ENCODE measurements at regions not wholly inside any gene's neighbourhood (a gene's known extent, or its start where the extent isn't known, plus 50 kb on each side); places are given as distances from the start of the nearest gene placed in this dataset.

- Histone ChIP-seq H3K27ac (no peak overlapping the region), H3K4me3 (no peak overlapping the region), H3K4me1 (no peaks in the 10 kb centered on the region), H3K36me3 (ENCODE audit: insufficient read depth in 1 of 2, low read depth in 1 of 2) (no peaks in the 10 kb centered on the region), H3K27me3 (ENCODE audit: insufficient read depth in 3 of 3, low read length in 2 of 3) (no peaks in the 10 kb centered on the region), H3K9me3 (no peaks in the 10 kb centered on the region)
- 66 to 72% (median 71%) methylated on average over 4 of the region's 4 CpGs for WGBS, 3 donors
- intact Hi-C loops (cut with DNase I) = no loop called here
- no peak for DNase-seq
- TF ChIP-seq, protein P1, sequence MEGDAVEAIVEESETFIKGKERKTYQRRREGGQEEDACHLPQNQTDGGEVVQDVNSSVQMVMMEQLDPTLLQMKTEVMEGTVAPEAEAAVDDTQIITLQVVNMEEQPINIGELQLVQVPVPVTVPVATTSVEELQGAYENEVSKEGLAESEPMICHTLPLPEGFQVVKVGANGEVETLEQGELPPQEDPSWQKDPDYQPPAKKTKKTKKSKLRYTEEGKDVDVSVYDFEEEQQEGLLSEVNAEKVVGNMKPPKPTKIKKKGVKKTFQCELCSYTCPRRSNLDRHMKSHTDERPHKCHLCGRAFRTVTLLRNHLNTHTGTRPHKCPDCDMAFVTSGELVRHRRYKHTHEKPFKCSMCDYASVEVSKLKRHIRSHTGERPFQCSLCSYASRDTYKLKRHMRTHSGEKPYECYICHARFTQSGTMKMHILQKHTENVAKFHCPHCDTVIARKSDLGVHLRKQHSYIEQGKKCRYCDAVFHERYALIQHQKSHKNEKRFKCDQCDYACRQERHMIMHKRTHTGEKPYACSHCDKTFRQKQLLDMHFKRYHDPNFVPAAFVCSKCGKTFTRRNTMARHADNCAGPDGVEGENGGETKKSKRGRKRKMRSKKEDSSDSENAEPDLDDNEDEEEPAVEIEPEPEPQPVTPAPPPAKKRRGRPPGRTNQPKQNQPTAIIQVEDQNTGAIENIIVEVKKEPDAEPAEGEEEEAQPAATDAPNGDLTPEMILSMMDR (IDR thresholded peaks at IDR 0.05) = no peak
- no peak for ATAC-seq
Observed at GRCh38 chr5:112626715-112627114, 111.0 kb upstream of the APC start.

GRCh38 chr5:112628214-112628980, 109.3 kb upstream of the APC start:
- no peaks in the 10 kb centered on the region for H3K9me3 ChIP-seq
- no peak for ATAC-seq
- no peak overlapping the region for H3K4me3 ChIP-seq
- no peaks in the 10 kb centered on the region for H3K4me1 ChIP-seq
- no peaks in the 10 kb centered on the region for H3K27me3 ChIP-seq (ENCODE audit: insufficient read depth in 3 of 3, low read length in 2 of 3)
- 55 to 65% (median 55%) methylated on average over 6 of the region's 6 CpGs for WGBS, 3 donors
- TF ChIP-seq, protein P1 (IDR thresholded peaks at IDR 0.05) = no peak
- H3K36me3 ChIP-seq (ENCODE audit: insufficient read depth in 1 of 2, low read depth in 1 of 2) = no peaks in the 10 kb centered on the region
- DNase-seq = no peak
- no peak overlapping the region for H3K27ac ChIP-seq
- intact Hi-C loops (cut with DNase I) = no loop called here

GRCh38 chr5:112630246-112631009, 107.3 kb upstream of the APC start:
- DNase-seq (no peak), ATAC-seq (no peak)
- Histone ChIP-seq H3K27ac (no peak overlapping the region), H3K9me3 (no peaks in the 10 kb centered on the region), H3K27me3 (ENCODE audit: insufficient read depth in 3 of 3, low read length in 2 of 3) (no peaks in the 10 kb centered on the region), H3K36me3 (ENCODE audit: insufficient read depth in 1 of 2, low read depth in 1 of 2) (no peaks in the 10 kb centered on the region), H3K4me1 (peaks cover 13% of the 10 kb centered on the region), H3K4me3 (no peak overlapping the region)
- TF ChIP-seq, protein P1 (IDR thresholded peaks at IDR 0.05) = no peak
- 44 to 63% (median 47%) methylated on average over 3 of the region's 3 CpGs for WGBS, 3 donors
- intact Hi-C loops (cut with DNase I) = no loop called here

DNA sequence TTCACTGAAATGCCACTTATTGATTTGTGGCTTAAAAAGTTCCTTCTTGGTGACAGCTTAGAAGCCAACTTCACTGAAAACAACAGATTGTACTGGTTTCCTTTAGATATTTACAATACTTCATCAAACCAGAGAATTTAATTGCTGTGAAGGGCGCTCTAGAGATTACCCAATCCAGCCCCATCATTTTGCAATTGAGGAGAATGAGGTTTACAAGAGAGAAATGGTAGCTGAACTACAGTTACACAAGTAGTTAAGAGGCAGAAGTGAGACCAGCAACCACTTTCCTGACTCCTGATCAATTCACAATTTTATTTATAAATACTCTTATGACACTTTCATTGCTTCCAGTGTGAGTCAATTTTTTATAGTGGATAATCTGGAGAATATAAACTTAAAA, 103.5 kb upstream of the APC start:
- H3K36me3 ChIP-seq (ENCODE audit: insufficient read depth in 1 of 2, low read depth in 1 of 2) = no peaks in the 10 kb centered on the region
- H3K4me1 ChIP-seq = peaks cover 16% of the 10 kb centered on the region
- no peaks in the 10 kb centered on the region for H3K27me3 ChIP-seq (ENCODE audit: insufficient read depth in 3 of 3, low read length in 2 of 3)
- ATAC-seq = no peak
- H3K4me3 ChIP-seq = no peak overlapping the region
- intact Hi-C loops (cut with DNase I) = no loop called here
- no peaks in the 10 kb centered on the region for H3K9me3 ChIP-seq
- DNase-seq = no peak
- TF ChIP-seq, protein P1 (IDR thresholded peaks at IDR 0.05) = no peak
- 92 to 100% (median 98%) methylated on average over 1 of the region's 1 CpG for WGBS, 3 donors
- no peak overlapping the region for H3K27ac ChIP-seq
